B cell (primary cell): ENCODE measurements at regions not wholly inside any gene's neighbourhood (a gene's known extent, or its start where the extent isn't known, plus 50 kb on each side); places are given as distances from the start of the nearest gene placed in this dataset.

Experiments used
- ATAC-seq: fragments of 200-7000 bp; cut with Tn5 transposase; one replicate; pipeline ENCODE4 v1.10.0; 2021; ENCODE audit warnings: low read depth, mild to moderate bottlenecking, moderate number of reproducible peaks, moderate library complexity
- CTCF ChIA-PET: fragments of 350-600 bp; sonication (Branson Sonifier 250); formaldehyde crosslinking; loops from one replicate; lab custom pipeline; 2021; ENCODE audit warnings: antibody characterized with exemption, inconsistent platforms; lab: Charles Lee
- POLR2A ChIA-PET: fragments of 350-600 bp; sonication (Branson Sonifier 250); formaldehyde crosslinking; loops from one replicate; lab custom pipeline; 2021; ENCODE audit warnings: antibody characterized with exemption; lab: Charles Lee
- DNase-seq: peaks from one replicate; pipeline ENCODE4 v3.0.0; 2013
- H2AFZ ChIP-seq: 2 replicates; pipeline ENCODE4 v1.6.1; 2012; ENCODE audit warnings: mild to moderate bottlenecking, low read depth, low read length; ENCODE audit not compliant: insufficient read depth, poor library complexity, severe bottlenecking
- H3K27ac ChIP-seq, 2 donors: 1 replicate in 1 of 2; 2 replicates in 1 of 2; pipeline ENCODE4 v1.5.1; 2012 to 2013; ENCODE audit warnings: low read length in 2 of 2, mild to moderate bottlenecking in 2 of 2, moderate library complexity in 1 of 2
- H3K27me3 ChIP-seq, 4 experiments: fragments of 200-600 bp in 1 of 4; sonication (generic) in 1 of 4; replicated peaks in 1 of 4; 1 replicate in 2 of 4; 2 replicates in 2 of 4; pipeline versions ENCODE4 v1.6.1 to v1.7.0; 2013 to 2016; ENCODE audit warnings: low read length in 3 of 4, mild to moderate bottlenecking in 2 of 4, mixed read lengths in 1 of 4, moderate library complexity in 1 of 4; ENCODE audit not compliant: insufficient read depth in 4 of 4, control insufficient read depth in 3 of 4; ENCODE audit errors: control extremely low read depth in 1 of 4
- H3K36me3 ChIP-seq, 2 experiments: replicated peaks in 1 of 2; 1 replicate in 1 of 2; 2 replicates in 1 of 2; pipeline versions ENCODE4 v1.6.1 to v1.7.1; 2013; ENCODE audit warnings: low read length in 1 of 2; ENCODE audit not compliant: insufficient read depth in 2 of 2, control insufficient read depth in 1 of 2; ENCODE audit errors: control extremely low read depth in 1 of 2, extremely low read depth in 1 of 2
- H3K4me1 ChIP-seq, 2 donors: fragments of 200-600 bp in 1 of 2; sonication (generic) in 1 of 2; 1 replicate in 1 of 2; 2 replicates in 1 of 2; pipeline versions ENCODE4 v1.5.1 to v1.6.1; 2013 to 2017; ENCODE audit warnings: low read length in 2 of 2; ENCODE audit not compliant: control insufficient read depth in 2 of 2, insufficient read depth in 2 of 2
- H3K4me2 ChIP-seq: replicated peaks from 2 replicates; pipeline ENCODE3; 2012; ENCODE audit warnings: mild to moderate bottlenecking, low read depth, low read length; ENCODE audit not compliant: poor library complexity, severe bottlenecking
- H3K4me3 ChIP-seq, 5 experiments: fragments of 200-600 bp in 1 of 5; sonication (generic) in 1 of 5; 1 replicate in 3 of 5; 2 replicates in 2 of 5; pipeline versions ENCODE4 v1.5.1 to v1.7.0; 2011 to 2016; ENCODE audit warnings: low read length in 4 of 5, mild to moderate bottlenecking in 4 of 5, low read depth in 2 of 5, control low read depth in 1 of 5, moderate library complexity in 1 of 5; ENCODE audit not compliant: insufficient read depth in 1 of 5; ENCODE audit errors: control extremely low read depth in 1 of 5, extremely low read depth in 1 of 5
- H3K79me2 ChIP-seq: fragments of 200-600 bp; sonication (generic); one replicate; pipeline ENCODE4 v1.6.0; 2016; ENCODE audit warnings: low read length; ENCODE audit not compliant: control insufficient read depth, insufficient read depth
- H3K9ac ChIP-seq: fragments of 200-600 bp; sonication (generic); 2 replicates; pipeline ENCODE4 v1.6.1; 2017; ENCODE audit warnings: mild to moderate bottlenecking, low read length, moderate library complexity
- H3K9me3 ChIP-seq, 3 donors: one replicate each; pipeline versions ENCODE4 v1.6.1 to v1.7.1; 2013; ENCODE audit warnings: low read length in 2 of 3; ENCODE audit not compliant: control insufficient read depth in 2 of 3, insufficient read depth in 1 of 3; ENCODE audit errors: control extremely low read depth in 1 of 3
- H4K20me1 ChIP-seq: 2 replicates; pipeline ENCODE4 v1.6.0; 2012; ENCODE audit warnings: mild to moderate bottlenecking, low read length; ENCODE audit not compliant: insufficient read depth, control insufficient read depth, poor library complexity, severe bottlenecking
- H3K27ac Mint-ChIP-seq: one replicate; pipeline ENCODE4 v1.8.0; 2021; ENCODE audit warnings: mixed read lengths
- H3K27me3 Mint-ChIP-seq: one replicate; pipeline ENCODE4 v1.8.0; 2021; ENCODE audit warnings: mixed read lengths
- H3K4me1 Mint-ChIP-seq: one replicate; pipeline ENCODE4 v1.8.0; 2021; ENCODE audit warnings: mixed read lengths
- H3K4me3 Mint-ChIP-seq: one replicate; pipeline ENCODE4 v1.8.0; 2021; ENCODE audit warnings: mixed read lengths
- H3K9me3 Mint-ChIP-seq: one replicate; pipeline ENCODE4 v1.8.0; 2022; ENCODE audit warnings: mixed read lengths; ENCODE audit not compliant: insufficient read depth
- CTCF ChIP-seq: fragments of 200-600 bp; IDR thresholded peaks from one replicate; pipeline ENCODE4 v1.8.0; 2022; ENCODE audit warnings: antibody characterized with exemption, mild to moderate bottlenecking
- EZH2 ChIP-seq: IDR thresholded peaks from 2 replicates; pipeline ENCODE4 v1.6.1; 2012; ENCODE audit warnings: borderline replicate concordance, low read depth, mild to moderate bottlenecking, moderate library complexity, low read length; ENCODE audit not compliant: insufficient read depth, poor library complexity, severe bottlenecking
- WGBS: methylation state at CpG from one replicate; pipeline ENCODE4 v1.1.5; 2013; ENCODE audit warnings: missing lambda C conversion rate; ENCODE audit not compliant: insufficient coverage; 5-methylcytosine and 5-hydroxymethylcytosine counted together
- intact Hi-C: fragments of 100-400 bp; cut with micrococcal nuclease; formaldehyde crosslinking; loops from one replicate; pipeline ENCODE4 v1.10.0; 2022

GRCh38 chr16:56140645-56141044, 50.6 kb upstream of the GNAO1 start:
- ChIA-PET CTCF (no interaction called here), POLR2A (no interaction called here)
- ATAC-seq, result no peak

GRCh38 chr16:56137269-56137668, 54.0 kb upstream of the GNAO1 start:
- no peak overlapping the region for H3K9ac ChIP-seq
- no peak overlapping the region for H3K27ac ChIP-seq
- no peaks in the 10 kb centered on the region for H3K9me3 ChIP-seq
- no peak overlapping the region for H3K4me3 ChIP-seq
- ATAC-seq, result no peak
- H3K9me3 Mint-ChIP-seq, result no peaks in the 10 kb centered on the region
- H3K4me1 Mint-ChIP-seq, result no peaks in the 10 kb centered on the region
- H3K27ac Mint-ChIP-seq, result no peak overlapping the region
- H3K4me3 Mint-ChIP-seq, result no peak overlapping the region
- no peaks in the 10 kb centered on the region for H3K36me3 ChIP-seq
- H3K27me3 Mint-ChIP-seq, result peaks cover 17% of the 10 kb centered on the region
- no peaks in the 10 kb centered on the region for H3K79me2 ChIP-seq
- DNase-seq, result no peak
- no peaks in the 10 kb centered on the region for H4K20me1 ChIP-seq
- no peak overlapping the region for H3K4me2 ChIP-seq
- no peak overlapping the region for H2AFZ ChIP-seq
- ChIA-PET CTCF (no interaction called here), POLR2A (no interaction called here)
- WGBS, result 88% methylated on average over 5 of the region's 5 CpGs
- peaks cover 0 to 3% (median 0%) of the 10 kb centered on the region in 4 experiments for H3K27me3 ChIP-seq
- intact Hi-C loops, result no loop called here
- no peak for TF ChIP-seq EZH2
- no peaks in the 10 kb centered on the region for H3K4me1 ChIP-seq

More at GRCh38 chr16:56140645-56141044, 50.6 kb upstream of the GNAO1 start:
- intact Hi-C loops, result no loop called here
- no peak overlapping the region for H3K27ac ChIP-seq
- no peaks in the 10 kb centered on the region for H3K4me1 ChIP-seq
- Mint-ChIP-seq H3K27ac (no peak overlapping the region), H3K4me1 (no peaks in the 10 kb centered on the region), H3K4me3 (no peak overlapping the region), H3K27me3 (peaks cover 41% of the 10 kb centered on the region), H3K9me3 (no peaks in the 10 kb centered on the region)
- H3K4me2 ChIP-seq, result no peak overlapping the region
- peaks cover 0 to 7% (median 0%) of the 10 kb centered on the region in 4 experiments for H3K27me3 ChIP-seq
- no peaks in the 10 kb centered on the region for H3K79me2 ChIP-seq
- no peaks in the 10 kb centered on the region for H4K20me1 ChIP-seq
- H3K36me3 ChIP-seq, result no peaks in the 10 kb centered on the region
- no peak overlapping the region for H3K9ac ChIP-seq
- no peak overlapping the region for H2AFZ ChIP-seq
- TF ChIP-seq CTCF (no peak), EZH2 (no peak)
- no peaks in the 10 kb centered on the region for H3K9me3 ChIP-seq
- H3K4me3 ChIP-seq, result no peak overlapping the region
- no peak for DNase-seq
